Aorta (tissue), 5 donors: ENCODE measurements at regions not wholly inside any gene's neighbourhood (a gene's known extent, or its start where the extent isn't known, plus 50 kb on each side); places are given as distances from the start of the nearest gene placed in this dataset.
"Not testable (repeated sequence)": the region's sequence is repeated elsewhere in the genome, so short reads cannot be mapped to it uniquely, and the experiment has no call there.

ENCODE experiments used
- ATAC-seq: fragments of 200-7000 bp; cut with Tn5 transposase; one replicate; pipeline ENCODE4 v1.9.1; 2022; ENCODE audit warnings: moderate library complexity; ENCODE audit not compliant: low FRiP score
- DNase-seq, 2 donors: peaks; one replicate each; pipeline ENCODE4 v3.0.0-alpha.2; 2020
- H3K27ac ChIP-seq, 2 donors: one replicate each; pipeline ENCODE4 v1.5.1; 2013; ENCODE audit warnings: low read length in 2 of 2, mild to moderate bottlenecking in 2 of 2, moderate library complexity in 2 of 2, control low read depth in 1 of 2, inconsistent platforms in 1 of 2, low read depth in 1 of 2
- H3K27me3 ChIP-seq, 2 donors: one replicate each; pipeline ENCODE4 v1.6.1; 2013; ENCODE audit warnings: control low read depth in 1 of 2, low read length in 1 of 2, mild to moderate bottlenecking in 1 of 2, moderate library complexity in 1 of 2; ENCODE audit not compliant: insufficient read depth in 2 of 2, control insufficient read depth in 1 of 2
- H3K36me3 ChIP-seq, 2 donors: one replicate each; pipeline ENCODE4 v1.6.1; 2013; ENCODE audit warnings: control low read depth in 1 of 2, low read length in 1 of 2, mild to moderate bottlenecking in 1 of 2; ENCODE audit not compliant: insufficient read depth in 2 of 2, control insufficient read depth in 1 of 2
- H3K4me1 ChIP-seq, 2 donors: one replicate each; pipeline ENCODE4 v1.6.1; 2013; ENCODE audit warnings: low read length in 2 of 2, control low read depth in 1 of 2, mild to moderate bottlenecking in 1 of 2, moderate library complexity in 1 of 2; ENCODE audit not compliant: insufficient read depth in 2 of 2, control insufficient read depth in 1 of 2
- H3K4me3 ChIP-seq, 2 donors: one replicate each; pipeline ENCODE4 v1.5.1; 2013; ENCODE audit warnings: low read length in 2 of 2, control low read depth in 1 of 2, mild to moderate bottlenecking in 1 of 2
- H3K9me3 ChIP-seq: one replicate; pipeline ENCODE4 v1.6.1; 2013; ENCODE audit warnings: mild to moderate bottlenecking, low read length; ENCODE audit not compliant: control insufficient read depth
- WGBS, 2 donors: extraction: QIAGEN DNeasy Blood & Tissue Kit; methylation state at CpG; one replicate each; pipeline ENCODE4 v1.1.7; 2013; 5-methylcytosine and 5-hydroxymethylcytosine counted together
- intact Hi-C, 2 donors: fragments of 100-400 bp; cut with DNase I; formaldehyde crosslinking; loops; one replicate each; pipeline versions ENCODE4 v1.14.2 to v1.15.0; 2022
- donor health status: healthy with polysubstance abuse.
- donor health status: Bipolar disorder and iron deficiency.
- donor health status: DM: no; HTN: no; CAD: no.
- donor health status: DM: no; HTN: no; CAD: no.
- donor health status: DM: yes; HTN: yes; CAD: no.

- DNase-seq (no peak), ATAC-seq (no peak)
- no peaks in the 10 kb centered on the region for H3K27me3 ChIP-seq
- no peak overlapping the region for H3K4me3 ChIP-seq
- H3K36me3 ChIP-seq = no peaks in the 10 kb centered on the region
- intact Hi-C loops = no loop called here
- H3K4me1 ChIP-seq = no peaks in the 10 kb centered on the region
- H3K9me3 ChIP-seq = peaks cover 1% of the 10 kb centered on the region
- 89 to 90% methylated on average over 6 of the region's 6 CpGs for WGBS, 2 donors
- no peak overlapping the region for H3K27ac ChIP-seq
Observed at GRCh38 chr4:96455045-96455720, 615.3 kb downstream of the PDHA2 start.

- H3K9me3 ChIP-seq, ATAC-seq, H3K4me3 ChIP-seq, DNase-seq, intact Hi-C loops, H3K27ac ChIP-seq, H3K27me3 ChIP-seq, H3K36me3 ChIP-seq, H3K4me1 ChIP-seq: not testable (repeated sequence)
- WGBS, 2 donors = 80 to 93% methylated on average over 4 of the region's 4 CpGs
Observed at GRCh38 chr4:96458031-96458430, 618.1 kb downstream of the PDHA2 start.

GRCh38 chr4:96459105-96459504, 619.2 kb downstream of the PDHA2 start:
- Histone ChIP-seq H3K4me3 (no peak overlapping the region), H3K4me1 (no peaks in the 10 kb centered on the region), H3K36me3 (no peaks in the 10 kb centered on the region), H3K27me3 (no peaks in the 10 kb centered on the region), H3K27ac (no peak overlapping the region), H3K9me3 (no peaks in the 10 kb centered on the region)
- 64 to 72% methylated on average over 1 of the region's 1 CpG for WGBS, 2 donors
- ATAC-seq = no peak
- DNase-seq = no peak
- intact Hi-C loops = no loop called here

GRCh38 chr4:96465834-96466233, 625.9 kb downstream of the PDHA2 start:
- Histone ChIP-seq H3K27me3 (no peaks in the 10 kb centered on the region), H3K27ac (no peak overlapping the region), H3K9me3 (no peaks in the 10 kb centered on the region), H3K4me1 (no peaks in the 10 kb centered on the region), H3K36me3 (no peaks in the 10 kb centered on the region), H3K4me3 (no peak overlapping the region)
- 82 to 89% methylated on average over 2 of the region's 2 CpGs for WGBS, 2 donors
- intact Hi-C loops = no loop called here
- DNase-seq (no peak), ATAC-seq (no peak)

- no peak for ATAC-seq
- H3K36me3 ChIP-seq = no peaks in the 10 kb centered on the region
- H3K27ac ChIP-seq = no peak overlapping the region
- no peak for DNase-seq
- no peak overlapping the region for H3K4me3 ChIP-seq
- intact Hi-C loops = no loop called here
- no peaks in the 10 kb centered on the region for H3K27me3 ChIP-seq
- no peaks in the 10 kb centered on the region for H3K9me3 ChIP-seq
- H3K4me1 ChIP-seq = no peaks in the 10 kb centered on the region
Observed at GRCh38 chr4:96471956-96472867, 632.3 kb downstream of the PDHA2 start.

- H3K4me1 ChIP-seq = no peaks in the 10 kb centered on the region
- no peaks in the 10 kb centered on the region for H3K36me3 ChIP-seq
- WGBS, 2 donors = 89 to 97% methylated on average over 1 of the region's 1 CpG
- no peak overlapping the region for H3K4me3 ChIP-seq
- DNase-seq (no peak), ATAC-seq (no peak)
- H3K27ac ChIP-seq = no peak overlapping the region
- no peaks in the 10 kb centered on the region for H3K9me3 ChIP-seq
- intact Hi-C loops = no loop called here
- no peaks in the 10 kb centered on the region for H3K27me3 ChIP-seq
Observed at GRCh38 chr4:96473246-96473645, 633.4 kb downstream of the PDHA2 start.

GRCh38 chr4:96483308-96484030, 643.6 kb downstream of the PDHA2 start:
- Histone ChIP-seq H3K27me3 (no peaks in the 10 kb centered on the region), H3K4me1 (no peaks in the 10 kb centered on the region), H3K9me3 (peaks cover 4% of the 10 kb centered on the region), H3K4me3 (no peak overlapping the region), H3K36me3 (no peaks in the 10 kb centered on the region), H3K27ac (no peak overlapping the region)
- intact Hi-C loops = no loop called here
- no peak for DNase-seq
- 88 to 91% methylated on average over 4 of the region's 4 CpGs for WGBS, 2 donors
- ATAC-seq = no peak

GRCh38 chr4:96486563-96486962, 646.7 kb downstream of the PDHA2 start:
- ATAC-seq (no peak), DNase-seq (no peak)
- no peaks in the 10 kb centered on the region for H3K27me3 ChIP-seq
- no peaks in the 10 kb centered on the region for H3K36me3 ChIP-seq
- peaks cover 4% of the 10 kb centered on the region for H3K9me3 ChIP-seq
- H3K4me3 ChIP-seq = no peak overlapping the region
- H3K4me1 ChIP-seq = no peaks in the 10 kb centered on the region
- intact Hi-C loops = no loop called here
- H3K27ac ChIP-seq = no peak overlapping the region
